ENCODE measurements at regions not wholly inside any gene's neighbourhood (a gene's known extent, or its start where the extent isn't known, plus 50 kb on each side); places are given as distances from the start of the nearest gene placed in this dataset.

DNA sequence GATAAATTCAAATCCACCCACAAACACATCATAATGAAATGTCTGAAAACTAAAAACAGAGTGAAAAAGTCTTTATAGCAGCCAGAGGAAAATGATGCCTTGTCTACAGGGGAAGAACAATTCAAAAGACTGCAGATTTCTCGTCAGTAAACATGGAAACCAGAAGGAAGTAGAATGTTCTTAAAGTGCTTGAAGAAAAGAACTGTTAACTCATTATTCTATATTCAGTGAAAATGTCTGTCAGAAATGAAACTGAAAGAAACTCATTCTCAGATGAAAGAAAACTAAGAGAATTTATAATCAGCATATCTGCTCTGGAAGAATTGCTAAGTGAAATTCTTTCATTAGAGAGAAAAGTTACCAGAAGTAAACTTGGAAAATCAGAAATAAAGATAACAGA lies 416.1 kb downstream of the TBC1D32 start:
- DNase-seq: no peak

DNA sequence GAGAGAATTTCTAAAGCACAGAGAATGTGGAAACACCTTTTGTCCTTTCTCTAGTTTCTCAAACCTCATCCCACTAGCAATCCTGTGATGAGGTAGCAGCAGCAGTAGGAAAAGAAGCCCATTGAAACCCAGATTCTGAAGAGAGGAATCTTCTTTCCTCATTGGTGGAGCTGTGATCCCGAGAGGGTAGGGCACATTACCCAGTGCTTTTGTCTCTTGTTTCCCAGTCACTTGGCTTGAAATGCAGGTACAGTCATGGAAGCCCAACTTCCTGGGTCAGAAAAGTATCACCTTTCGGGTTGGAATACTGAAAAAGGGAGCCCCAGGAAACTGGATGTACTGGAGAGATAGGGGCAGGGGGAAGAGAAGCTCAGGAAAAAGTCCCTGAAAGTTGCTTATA lies 417.4 kb downstream of the TBC1D32 start:
- DNase-seq: no peak

DNA sequence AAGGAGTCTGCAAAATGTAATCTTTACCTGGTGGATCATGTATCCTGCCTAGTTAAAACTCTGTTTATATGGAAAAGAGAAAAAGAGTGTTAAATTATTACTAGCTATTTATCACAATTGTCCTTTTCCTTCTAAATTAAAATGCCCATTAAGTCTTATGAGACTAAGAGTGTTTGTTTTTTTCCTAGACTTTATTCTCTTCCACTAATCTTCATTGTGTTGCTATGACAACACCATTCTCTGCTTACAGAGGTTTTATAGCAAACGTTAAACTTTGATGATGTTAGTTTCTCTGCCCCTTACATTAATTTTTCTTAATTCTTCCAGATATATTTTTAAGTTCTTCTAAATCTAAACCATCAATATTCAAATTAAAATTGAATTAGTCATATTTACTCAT lies 420.8 kb downstream of the TBC1D32 start:
- no peak for DNase-seq

DNA sequence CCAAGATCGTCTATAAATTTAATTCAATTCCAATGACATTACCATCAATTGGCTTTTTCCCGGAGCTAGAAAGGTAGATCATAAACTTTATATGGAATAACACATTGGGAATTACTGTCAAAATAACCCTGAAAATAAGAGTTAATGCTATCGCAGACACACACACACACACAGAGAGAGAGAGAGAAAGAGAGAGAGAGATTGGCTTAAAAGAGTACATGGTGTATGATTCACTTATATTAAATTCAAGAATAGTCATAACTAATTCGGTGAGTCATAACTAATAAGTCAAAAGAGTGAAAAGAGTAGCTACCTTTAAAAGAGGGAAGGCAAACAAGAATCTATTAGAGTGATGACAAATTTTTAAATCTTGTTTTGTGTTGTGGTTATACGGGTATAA lies 425.5 kb downstream of the TBC1D32 start:
- DNase-seq: no peak

DNA sequence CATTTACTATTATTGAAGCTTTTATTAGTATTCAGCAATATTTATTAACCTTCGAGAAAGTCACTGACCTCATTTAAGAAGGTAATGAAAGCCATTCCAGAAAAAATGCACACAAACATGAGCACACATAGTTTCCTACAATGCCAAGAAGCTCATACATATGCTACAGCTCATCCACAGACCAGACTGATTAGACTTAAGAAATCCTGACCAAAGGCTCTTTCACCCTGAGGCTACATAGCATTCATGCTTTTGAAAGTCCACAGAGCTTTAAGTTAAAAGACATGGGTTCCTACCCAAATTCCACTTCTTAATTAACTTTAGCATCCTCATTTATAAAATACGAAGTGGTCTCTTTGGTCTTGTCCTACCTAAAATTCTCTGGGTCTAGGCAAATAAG lies 430.4 kb downstream of the TBC1D32 start:
- no peak for DNase-seq

DNA sequence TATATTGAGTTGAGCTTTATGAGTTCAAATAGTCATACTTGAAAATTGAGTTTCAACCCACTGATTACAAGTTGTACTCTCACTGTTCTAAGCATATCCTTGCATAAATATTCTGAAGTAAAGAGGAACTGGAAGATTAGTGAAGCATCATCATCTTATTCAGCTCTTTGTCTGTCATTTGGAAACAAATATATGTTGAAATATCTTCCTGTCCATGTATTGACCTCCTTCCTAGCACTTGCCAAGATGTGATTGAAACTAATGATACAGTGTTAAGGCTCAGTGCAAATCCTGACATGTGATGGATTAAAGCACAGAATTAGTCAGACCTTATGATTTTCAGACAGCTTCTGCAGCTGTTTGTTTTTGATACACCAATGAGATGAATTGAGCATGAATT lies 434.3 kb downstream of the TBC1D32 start:
- DNase-seq: no peak

DNA sequence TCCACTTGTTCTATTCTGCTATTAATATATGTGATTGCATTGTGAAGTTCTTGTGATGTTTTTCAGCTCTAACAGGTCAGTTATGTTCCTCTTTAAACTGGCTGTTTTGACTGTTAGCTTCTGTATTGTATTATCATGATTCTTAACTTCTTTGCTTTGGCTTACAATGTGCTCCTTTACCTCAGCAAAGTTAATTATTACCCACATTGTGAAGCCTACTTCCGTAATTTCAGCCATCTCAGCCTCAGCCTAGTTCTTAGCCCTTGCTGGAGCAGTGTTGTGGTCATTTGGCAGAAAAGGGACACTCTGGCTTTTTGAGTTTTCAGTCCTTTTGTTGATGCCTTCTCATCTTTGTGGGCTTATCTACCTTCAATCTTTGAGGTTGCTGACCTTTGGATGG lies 440.2 kb downstream of the TBC1D32 start:
- DNase-seq: no peak

DNA sequence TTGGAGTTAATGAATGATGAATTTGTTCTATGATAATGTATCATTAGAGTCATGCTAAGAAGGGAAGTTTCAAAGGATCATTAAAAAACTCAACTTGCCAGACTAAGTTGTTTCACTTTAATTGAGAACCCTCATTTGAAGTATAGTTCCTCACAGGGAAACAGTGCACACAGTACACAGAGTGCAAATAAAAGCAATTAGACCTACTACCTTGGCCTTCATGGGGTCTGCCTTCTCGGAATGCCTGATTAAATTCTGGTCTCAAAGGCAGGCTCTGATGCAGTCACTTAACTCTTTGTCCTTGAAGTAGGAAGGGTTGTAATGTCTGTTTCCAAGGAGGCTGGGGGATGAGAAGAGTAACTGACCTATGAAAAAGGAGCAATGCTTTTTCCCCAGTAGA lies 457.3 kb downstream of the TBC1D32 start:
- no peak for DNase-seq

DNA sequence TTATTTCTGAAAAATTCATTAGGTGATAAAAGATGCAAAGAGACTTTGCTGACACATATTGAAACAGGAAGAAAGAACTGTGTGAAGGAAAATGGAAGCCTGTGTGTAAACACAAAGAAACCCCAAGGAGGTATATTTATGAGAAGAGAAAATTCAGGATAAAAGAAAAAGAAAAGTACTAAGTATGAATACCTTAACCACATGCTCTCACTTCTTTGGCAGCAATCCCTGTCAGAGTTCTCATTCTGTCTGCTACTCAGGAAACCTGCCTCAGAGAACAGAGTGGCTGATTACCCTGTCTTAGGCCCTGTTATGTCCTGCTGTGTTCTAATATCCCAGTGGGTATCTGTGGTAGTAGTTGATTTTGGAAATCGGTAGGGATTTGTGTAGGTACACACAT lies 457.9 kb downstream of the TBC1D32 start:
- DNase-seq: no peak

DNA sequence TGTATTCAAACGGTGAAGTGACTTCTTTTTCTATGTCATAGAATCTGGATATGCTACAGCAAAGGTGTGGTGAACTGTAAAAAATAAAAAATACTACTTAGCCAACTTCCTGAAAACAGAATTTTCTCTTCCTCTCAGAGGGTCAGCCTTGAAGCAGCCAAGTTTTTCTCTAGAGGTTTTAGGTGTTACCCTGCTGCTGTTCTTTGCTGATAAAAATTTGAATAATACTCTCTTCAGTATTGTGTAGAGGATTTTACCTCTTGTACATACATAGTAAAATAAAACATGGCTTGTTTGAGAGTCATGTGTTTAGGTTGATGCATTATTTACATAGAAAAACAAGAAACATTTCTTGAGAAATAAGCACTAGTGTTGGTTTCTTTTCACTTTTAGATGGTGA lies 458.4 kb downstream of the TBC1D32 start:
- no peak for DNase-seq

DNA sequence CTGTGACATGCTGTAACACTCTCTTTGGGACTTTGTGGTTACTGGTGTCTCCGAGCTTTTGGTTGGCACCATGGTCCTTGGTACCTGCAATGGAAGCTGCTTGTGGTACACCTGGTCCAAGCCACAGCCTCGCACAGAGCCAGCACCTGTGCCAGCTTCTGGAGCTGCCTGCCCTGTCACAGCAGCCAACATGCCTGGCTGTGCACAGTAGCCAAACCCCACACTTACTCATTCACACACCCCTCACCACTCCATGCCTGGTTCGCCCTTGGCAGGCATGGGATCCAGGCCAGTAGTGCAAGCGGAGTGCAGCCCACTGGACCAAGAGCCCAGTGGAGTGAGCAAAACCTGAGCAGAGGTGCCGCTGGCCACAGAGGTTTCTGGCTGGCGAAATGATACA lies 459.9 kb downstream of the TBC1D32 start:
- no peak for DNase-seq

DNA sequence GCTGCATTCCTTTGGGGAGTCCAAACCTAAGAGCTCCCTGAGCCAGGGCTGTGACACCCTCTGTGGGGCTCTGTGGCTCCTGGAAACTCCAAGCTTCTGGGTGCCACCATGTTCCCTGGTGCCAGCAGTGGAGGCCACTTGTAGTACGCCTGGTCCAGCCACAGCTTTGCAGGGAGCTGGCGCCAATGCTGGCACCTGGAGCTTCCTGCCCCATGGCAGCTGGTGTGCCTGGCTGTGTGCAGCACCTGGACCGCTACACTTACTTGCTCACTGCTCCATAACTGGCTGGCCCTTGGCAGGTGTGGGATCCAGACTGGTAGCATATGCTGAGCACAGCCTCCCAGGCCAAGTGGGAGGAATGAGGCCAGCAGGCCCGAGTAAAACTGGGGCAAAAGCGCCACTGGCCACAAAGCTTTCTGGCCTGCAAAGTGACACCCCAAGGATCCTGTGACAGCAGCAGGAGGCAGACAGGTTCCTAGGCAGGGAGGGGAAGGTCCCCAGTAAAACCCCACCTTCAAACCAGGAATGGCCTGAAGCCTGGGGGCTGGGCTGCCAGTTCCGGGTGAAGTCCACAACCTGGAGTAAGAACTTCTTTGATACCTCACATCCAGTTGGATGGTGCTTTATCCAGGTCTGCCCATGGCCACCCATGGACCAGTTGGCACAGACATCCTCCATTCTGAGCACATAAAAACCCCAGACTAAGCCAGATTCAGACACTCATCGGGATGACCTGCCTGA lies 461.0 kb downstream of the TBC1D32 start:
- no peak for DNase-seq

DNA sequence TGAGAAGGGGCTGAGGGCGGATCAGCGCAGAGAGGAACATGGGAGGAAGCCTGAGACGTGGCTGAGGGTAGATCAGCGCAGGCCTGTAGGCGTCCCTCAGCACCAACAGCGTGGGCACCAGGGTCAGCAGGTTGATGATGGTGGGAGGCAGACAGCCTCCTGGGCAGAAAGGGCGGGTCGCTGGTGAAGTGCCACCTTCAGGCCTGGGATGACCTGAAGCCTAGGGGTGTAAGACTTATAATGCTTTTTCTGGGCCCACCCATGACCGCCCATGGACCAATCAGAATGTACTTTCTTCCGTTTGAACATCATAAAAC lies 462.1 kb downstream of the TBC1D32 start:
- DNase-seq: no peak

DNA sequence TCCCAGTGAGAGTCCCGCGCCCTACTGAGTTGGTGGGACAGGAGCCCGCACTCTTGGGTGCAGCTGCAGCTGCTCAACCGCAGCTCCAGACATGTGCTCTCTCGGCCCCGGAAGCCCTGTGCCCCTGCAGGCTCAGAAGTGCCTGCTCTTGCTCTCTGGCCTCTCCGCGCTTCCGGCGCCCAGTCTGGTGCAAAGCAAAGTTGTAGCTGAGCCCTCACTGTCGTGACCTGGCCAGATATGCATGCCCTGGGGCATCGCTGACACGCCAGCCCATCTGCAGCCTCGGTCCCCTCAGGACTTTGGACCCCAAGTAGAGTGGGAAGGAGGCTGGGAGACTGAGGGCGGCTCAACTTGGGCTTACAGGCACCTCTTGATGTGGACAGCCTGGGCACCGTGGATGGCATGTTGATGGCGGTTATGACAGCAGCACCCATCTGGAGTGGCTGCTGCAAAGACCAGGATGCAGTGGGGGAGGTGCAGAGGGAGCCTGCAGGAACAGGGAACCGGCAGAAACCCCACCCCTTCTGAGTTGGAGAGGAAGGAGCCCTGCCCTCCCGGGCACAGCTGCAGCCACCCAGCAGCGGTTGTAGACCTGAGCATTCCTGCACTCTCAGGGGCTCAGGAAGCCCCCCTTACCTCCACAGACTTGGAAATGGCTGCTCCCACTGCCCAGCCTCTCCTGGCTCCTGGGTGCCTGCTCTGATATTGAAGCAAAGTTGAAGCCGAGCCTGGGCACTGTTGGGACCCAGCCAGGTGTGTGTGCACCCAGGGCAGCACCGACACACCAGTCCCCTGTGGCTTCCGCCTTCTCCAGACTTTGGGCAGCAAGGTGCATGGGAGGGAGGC lies 462.6 kb downstream of the TBC1D32 start:
- DNase-seq: no peak

DNA sequence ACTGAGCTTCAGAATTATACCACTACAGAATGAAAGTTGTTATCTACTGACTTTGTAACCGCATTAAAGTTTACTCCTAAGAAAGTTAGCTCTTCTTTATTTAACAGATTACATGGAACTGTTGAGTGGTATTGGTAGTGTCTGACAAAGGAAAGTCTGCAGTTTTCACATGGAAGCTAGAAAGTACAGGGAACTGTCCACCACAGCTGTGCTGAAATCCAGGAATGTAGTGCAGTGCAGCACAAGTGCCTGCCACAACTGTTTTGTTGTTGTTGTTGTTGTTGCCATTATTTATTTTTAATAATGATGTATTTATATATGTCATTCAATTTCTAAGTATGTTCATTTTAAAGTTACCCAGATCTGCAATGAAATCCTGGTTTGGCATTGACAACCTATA lies 464.9 kb downstream of the TBC1D32 start:
- no peak for DNase-seq

DNA sequence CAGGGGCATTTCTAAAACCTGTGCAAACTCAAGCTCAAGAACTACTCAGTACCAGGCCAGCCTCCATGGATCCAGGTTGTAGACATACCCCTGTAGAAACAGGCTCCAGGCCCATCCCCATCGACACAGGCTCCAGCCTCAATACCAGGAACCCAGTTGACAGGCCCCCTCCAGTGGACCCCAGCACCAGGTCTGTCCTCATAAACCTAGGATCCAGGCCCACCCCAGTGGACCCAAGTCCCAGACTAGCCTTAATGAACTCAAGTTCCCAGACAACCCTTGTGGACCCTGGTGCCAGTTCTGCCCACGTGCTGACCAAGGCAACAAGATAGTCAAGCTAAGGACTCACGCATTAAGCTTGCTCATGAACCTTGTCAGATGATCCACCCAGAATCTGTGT lies 476.9 kb downstream of the TBC1D32 start:
- DNase-seq: no peak

DNA sequence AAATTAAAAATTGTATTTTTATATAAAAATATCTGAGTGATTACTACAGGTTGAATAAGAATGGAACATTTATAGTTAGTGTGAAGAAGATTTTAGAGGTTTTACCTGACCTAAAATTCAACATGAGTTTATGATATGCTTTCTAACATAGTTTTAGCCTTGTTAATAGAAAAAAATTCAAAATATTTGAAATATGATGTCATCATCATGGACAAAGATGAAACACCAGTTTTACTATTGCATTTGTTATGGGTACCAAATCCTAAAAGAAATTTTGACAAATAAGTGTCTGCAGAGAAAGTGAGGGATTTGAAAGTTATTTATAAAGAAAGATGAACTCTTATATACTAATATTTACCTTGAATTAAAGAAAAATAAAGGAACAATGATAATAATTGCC lies 479.7 kb downstream of the TBC1D32 start:
- DNase-seq: no peak

DNA sequence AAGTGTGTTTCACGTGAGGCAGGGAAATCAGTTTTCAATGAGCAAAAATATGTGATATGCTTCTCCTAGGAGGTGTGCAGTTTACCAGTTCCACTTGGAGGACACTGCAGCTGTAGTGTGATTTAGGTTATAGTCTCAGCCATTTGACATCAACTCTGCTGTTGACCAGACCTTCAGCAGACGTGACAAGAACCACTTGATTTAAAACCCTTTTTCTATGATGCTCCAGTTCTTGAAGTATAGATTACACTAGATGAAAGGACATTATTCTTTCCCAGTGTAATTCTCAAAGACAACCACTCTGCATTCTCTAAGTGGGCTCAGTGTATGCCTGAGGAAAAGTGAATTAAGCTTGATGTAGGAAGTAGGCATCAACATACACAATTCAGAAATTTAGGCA lies 480.8 kb downstream of the TBC1D32 start:
- DNase-seq: no peak

DNA sequence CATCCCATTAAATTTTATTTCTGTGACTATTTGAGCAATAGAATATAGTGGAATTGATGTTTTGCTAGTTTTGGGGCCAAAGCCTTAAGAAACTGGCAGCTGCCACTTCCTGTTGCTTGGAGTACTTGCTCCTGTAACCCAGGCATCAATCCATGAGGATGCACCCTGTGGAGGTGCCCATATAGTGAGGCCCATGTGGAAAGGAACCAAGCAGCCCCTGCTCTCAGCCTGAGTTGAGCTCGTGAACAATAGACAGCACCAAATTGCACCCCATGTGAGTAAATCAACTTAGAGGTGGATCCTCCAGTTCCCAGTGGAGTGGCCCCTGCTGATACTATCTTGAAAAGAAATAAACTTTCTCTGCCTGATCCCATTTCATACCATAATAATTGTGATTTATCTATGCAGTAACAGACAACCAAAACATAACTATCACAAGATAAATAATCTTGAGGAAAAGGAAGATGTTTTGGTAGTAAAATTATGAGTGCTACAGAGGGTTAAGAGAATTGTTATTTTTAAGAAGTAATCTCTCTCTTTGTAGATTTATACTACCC lies 481.9 kb downstream of the TBC1D32 start:
- DNase-seq: no peak

DNA sequence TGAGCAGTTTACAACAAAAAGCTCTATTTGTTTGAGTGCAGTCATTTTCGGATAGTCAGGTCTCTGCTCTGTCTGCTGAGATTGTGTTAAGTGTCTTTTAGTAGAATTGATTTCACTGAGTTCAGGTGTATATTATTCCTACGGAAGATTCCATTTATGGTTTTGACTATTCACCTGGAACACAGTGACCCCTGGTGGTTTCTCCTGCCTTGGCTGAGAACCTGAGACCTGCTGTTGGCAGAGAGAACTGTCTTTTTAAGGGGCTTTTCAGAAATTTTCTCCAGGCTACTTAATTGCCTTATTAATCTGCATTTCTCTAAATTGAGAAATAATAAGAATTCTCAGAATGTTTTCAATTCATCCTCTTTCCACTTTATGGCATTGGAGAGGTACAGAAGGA lies 508.0 kb downstream of the TBC1D32 start:
- DNase-seq: no peak

DNA sequence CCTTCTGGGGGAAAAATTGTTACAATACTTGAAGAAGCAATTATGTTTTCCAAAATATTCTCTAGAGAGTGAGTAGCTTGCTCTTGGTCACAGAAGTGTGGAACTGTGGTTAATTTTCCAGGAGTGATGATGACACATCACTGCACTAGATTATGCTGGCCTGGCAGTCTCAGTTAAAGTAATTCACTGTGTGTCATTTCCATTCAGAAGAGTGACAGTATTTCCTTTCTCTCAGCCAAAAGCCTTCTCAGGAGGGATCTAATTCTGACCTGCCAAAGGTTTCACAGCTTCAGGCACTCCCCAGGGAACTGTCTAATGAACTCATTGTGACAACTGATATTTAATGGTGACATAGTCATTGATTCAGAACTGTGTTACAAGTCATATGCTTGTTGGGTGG lies 517.5 kb downstream of the TBC1D32 start:
- DNase-seq: no peak

DNA sequence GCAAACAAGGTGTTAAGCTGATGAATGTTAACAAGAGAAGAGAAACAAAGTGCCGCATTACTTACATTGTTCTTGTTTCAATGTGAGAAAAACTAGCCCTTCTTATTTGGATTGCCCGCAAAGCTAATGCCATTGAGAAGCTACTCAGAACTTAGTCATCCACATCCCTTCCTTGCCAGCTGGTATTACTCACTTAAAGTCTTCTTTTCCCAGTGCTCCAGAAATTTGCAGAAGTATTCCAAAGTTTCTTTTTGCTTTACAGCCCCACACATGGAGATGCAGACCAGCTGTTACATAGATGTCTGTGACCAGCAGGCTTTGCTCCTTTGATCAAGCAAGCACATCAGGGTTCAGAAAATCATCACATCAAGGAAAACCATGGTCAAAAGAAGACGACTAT lies 529.0 kb downstream of the TBC1D32 start:
- DNase-seq: no peak

DNA sequence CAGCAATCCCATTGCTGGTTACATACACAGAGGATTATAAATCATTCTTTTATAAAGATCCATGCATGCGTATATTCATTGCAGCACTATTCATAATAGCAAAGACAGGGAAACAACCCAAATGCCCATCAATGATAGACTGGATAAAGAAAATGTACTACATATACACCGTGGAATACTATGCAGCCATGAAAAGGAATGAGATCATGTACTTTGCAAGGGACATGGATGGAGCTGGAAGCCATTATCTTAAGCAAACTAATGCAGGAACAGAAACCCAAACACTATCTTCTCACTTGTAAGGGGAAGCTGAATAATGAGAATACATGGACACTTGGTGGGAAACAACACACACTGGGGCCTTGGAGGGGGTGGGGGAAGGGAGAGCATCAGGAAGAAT lies 529.7 kb downstream of the TBC1D32 start:
- DNase-seq: no peak

DNA sequence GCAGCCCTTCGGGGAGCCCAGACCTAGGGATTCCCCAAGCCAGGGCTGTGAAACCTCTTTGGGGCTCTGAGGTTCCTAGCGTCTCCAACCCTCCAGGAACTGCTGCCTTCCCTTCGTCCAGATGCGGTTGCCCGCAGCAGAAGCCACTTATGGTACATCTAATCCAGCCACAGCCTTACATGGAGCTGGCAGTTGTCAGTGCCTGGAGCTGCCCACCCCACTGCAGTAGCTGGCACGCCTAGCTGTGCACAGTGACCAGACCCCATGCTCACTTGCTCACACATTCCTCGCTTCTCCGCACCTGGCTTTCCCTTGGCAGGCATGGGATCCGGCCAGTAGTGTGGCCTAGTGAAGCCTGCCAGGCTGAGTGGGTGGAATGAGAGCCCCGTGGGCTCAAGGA lies 547.6 kb downstream of the TBC1D32 start:
- no peak for DNase-seq

DNA sequence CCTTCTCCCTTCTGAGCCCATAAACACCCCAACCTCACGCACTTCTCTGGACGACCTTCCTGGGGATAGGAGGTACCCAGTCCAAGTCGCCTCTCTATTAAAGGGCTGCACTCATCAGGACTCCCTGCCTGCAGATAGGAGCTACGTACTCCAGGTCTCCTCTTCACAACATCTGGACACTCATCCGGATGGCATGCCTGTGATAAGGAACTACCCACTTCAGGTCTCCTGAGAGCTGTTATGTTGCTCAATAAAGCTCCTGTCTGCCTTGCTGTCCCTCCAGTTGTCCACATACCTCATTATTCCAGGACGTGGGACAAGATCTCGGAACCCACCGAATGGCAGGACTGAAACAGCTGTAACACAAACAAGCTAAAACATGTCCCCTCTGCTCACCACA lies 548.0 kb downstream of the TBC1D32 start:
- DNase-seq: no peak
